AG10803 (cell line): ENCODE measurements at regions not wholly inside any gene's neighbourhood (a gene's known extent, or its start where the extent isn't known, plus 50 kb on each side); places are given as distances from the start of the nearest gene placed in this dataset.
"Not testable (repeated sequence)": the region's sequence is repeated elsewhere in the genome, so short reads cannot be mapped to it uniquely, and the experiment has no call there.

Experiments
- DNase-seq: peaks from one replicate; pipeline ENCODE4 v3.0.0; 2010; ENCODE audit warnings: low read depth
- H3K4me3 ChIP-seq: 2 replicates; pipeline ENCODE4 v1.5.1; 2011; ENCODE audit warnings: mild to moderate bottlenecking, low read length, control low read depth
- CTCF ChIP-seq: conservative IDR thresholded peaks from 2 replicates; pipeline ENCODE4 v1.5.1; 2011; ENCODE audit warnings: mild to moderate bottlenecking, low read length, control low read depth, inconsistent platforms

GRCh38 chr1:60848583-60849188 lies 233.7 kb upstream of the NFIA start:
- peak; percentile 64 for DNase-seq
- H3K4me3 ChIP-seq, result no peak overlapping the region
- peak; percentile 75 for TF ChIP-seq CTCF

- no peak for DNase-seq
- TF ChIP-seq CTCF, result no peak
- no peak overlapping the region for H3K4me3 ChIP-seq
These were observed 234.3 kb upstream of the NFIA start for GRCh38 chr1:60847855-60848582.

GRCh38 chr1:60847391-60847790 lies 235.0 kb upstream of the NFIA start:
- no peak for TF ChIP-seq CTCF
- no peak overlapping the region for H3K4me3 ChIP-seq
- peak; percentile 25 for DNase-seq

GRCh38 chr1:60845659-60846058 lies 236.7 kb upstream of the NFIA start:
- DNase-seq, H3K4me3 ChIP-seq: not testable (repeated sequence)

GRCh38 chr1:60842304-60842703 lies 240.1 kb upstream of the NFIA start:
- DNase-seq, result no peak
- H3K4me3 ChIP-seq, result no peak overlapping the region
- TF ChIP-seq CTCF, result no peak

- DNase-seq, result no peak
- no peak for TF ChIP-seq CTCF
- H3K4me3 ChIP-seq, result no peak overlapping the region
These were observed 241.0 kb upstream of the NFIA start for GRCh38 chr1:60841116-60842046.

GRCh38 chr1:60840476-60840875 lies 241.9 kb upstream of the NFIA start:
- not testable (repeated sequence) for DNase-seq, H3K4me3 ChIP-seq
